GM19238 (cell line): ENCODE measurements at regions not wholly inside any gene's neighbourhood (a gene's known extent, or its start where the extent isn't known, plus 50 kb on each side); places are given as distances from the start of the nearest gene placed in this dataset.

ENCODE experiments used
- DNase-seq: peaks from one replicate; pipeline ENCODE4 v3.0.0; 2011; ENCODE audit warnings: low spot score; ENCODE audit not compliant: insufficient read length

DNA sequence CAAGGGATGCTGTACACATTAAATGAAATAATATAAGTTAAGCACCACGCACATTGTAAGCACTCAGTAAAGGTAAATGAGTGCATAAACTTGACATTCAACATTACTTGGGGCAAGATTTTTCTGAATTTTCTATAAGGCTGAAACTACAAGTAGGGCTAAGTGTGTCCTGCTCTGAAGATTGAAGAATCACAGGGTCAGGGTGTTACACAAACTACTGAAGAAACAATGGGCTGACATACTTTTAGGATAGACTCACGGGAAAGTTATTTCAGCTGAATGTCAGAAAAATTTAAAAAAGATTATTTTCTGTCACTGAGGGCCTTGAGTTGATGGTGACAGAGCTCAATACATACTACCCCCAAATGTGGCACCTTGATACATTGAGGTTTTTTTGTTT is 644.2 kb upstream of the PLXNA2 start:
- DNase-seq: no peak

DNA sequence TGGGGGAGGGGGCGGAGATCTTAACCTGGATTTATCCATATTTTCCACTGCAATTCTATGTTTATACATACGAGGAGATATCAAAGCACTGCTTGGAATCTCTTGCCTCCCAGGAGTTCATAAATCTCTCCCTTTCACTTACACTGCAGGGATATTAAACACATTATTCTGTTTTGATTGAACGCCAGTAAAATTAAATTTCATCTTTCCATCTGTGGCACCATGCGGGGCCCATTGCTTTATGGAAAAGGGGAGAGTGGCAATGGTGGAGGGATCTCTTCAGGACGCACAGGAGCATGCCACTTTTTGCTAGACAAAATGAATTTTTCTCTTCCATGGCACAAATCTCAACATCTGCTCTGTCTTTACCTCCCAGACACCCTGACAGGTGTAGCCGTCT is 648.0 kb upstream of the PLXNA2 start:
- DNase-seq: no peak

DNA sequence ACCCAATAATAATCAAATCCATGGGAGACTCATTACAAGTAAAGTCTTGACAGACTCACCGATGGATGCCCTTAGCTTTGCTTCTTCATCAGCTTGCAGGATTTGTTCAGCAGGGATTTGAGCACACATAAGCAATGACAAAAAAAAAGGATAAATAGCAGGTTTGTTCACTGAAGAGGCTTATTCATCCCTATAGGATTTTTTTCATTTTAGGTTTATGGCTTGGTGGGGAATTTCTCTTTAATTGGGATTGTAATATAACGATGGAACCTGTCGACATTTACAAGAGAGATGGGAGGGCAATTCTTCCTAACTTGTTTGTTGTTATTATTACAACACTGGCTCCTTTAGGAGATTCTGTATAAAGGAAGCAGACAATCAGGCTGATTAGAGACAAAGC is 649.1 kb upstream of the PLXNA2 start:
- no peak for DNase-seq

DNA sequence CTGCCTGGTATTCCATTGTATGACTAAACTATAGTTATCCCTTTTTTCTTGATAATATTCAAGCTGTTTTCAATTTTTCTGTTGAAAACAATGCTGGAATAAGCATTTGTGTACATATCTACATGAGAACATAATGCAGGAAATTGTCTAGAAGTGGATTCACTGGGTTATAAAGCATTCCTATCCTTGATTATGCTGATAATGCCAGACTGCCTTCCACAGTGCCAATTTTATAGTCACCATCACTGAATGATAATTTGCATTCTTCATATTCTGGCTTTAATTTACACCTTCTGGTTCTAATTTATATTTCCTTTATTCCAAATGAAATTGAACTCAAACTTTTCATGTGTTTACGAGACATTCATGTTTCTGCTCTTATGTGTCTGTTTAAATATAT is 651.0 kb upstream of the PLXNA2 start:
- DNase-seq: no peak

DNA sequence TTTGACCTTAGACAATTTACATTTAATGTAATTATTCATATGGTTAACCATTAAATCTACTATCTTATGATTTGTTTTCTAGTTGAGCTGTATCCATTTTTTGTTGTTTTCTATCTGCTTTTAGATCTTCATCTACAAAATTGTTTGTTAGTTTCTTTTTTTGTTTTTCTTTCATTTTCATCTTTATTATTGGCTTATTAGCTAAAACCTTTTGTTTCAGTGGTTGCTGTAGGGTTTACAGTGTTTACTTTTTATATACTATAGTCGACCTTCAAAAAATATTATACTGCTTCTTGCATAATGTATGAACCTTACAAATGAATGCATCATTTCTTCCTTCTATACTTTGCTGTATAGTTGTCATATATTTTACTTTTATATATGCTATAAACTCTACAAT is 651.6 kb upstream of the PLXNA2 start:
- DNase-seq: no peak

DNA sequence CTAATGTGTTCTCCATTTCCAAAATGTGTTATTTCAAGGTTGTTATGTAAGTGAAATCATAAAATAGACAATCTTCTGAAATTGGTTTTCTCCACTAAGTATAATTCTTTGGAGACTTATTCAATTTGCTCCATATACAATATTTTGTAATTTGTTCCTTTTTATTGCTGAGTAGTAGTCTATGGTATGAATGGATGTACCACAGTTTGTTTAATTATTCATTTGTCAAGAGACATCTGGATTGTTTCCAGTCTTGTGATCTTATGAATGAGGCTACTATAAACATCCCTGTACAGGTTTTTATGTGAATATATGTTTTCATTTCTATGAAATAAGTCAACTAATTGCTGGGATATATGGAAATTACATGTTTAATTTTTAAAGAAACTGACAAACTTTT is 652.6 kb upstream of the PLXNA2 start:
- DNase-seq: no peak

DNA sequence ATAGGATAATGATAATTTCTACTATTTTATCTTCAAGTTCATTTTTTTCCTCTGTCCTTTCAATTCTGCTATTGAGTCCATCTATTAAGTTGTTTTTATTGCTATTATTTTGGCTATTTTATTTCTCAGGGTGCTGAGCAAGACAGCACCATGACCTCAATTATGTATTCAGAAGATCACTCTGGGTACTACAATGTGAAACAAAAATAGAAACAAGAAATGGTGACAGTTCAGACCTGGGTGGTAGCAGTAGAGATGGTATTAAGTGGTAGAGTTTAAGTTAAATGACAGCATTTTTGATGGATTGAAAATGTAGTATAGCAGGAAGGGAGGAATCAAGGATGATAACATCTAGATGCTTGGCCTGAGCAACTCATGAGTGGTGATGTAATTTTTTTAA is 655.3 kb upstream of the PLXNA2 start:
- DNase-seq: no peak

DNA sequence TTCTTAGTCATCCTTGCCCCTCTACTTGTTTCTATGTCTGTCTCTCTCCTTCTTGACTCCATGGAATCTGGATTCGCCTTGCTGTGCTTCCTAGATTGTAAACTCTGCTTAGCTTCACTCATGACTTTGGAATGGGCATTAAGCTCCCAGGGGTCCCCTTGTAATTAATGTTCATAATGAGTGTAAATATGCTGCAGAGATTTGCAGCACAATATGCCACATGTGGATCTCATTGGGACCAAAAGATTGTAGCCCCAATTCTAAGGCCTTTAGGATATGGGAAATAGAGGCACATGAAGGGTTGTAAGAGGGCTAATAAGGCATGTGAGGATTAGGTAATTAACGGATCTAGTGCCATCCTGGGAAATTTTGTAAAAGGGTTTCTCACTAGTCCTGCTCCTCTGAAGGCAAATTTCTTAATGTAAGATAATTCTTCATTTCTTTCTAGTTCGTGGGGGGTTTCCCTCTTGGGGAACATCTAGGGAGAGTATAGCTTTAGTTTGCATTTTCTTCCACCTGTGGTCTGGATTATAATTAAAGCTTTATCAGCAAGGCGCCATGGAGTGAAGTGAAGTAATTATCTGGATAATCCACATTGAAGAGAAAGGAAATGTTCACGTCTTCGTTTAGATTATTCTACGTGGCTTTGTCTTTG is 659.2 kb upstream of the PLXNA2 start:
- DNase-seq: no peak

DNA sequence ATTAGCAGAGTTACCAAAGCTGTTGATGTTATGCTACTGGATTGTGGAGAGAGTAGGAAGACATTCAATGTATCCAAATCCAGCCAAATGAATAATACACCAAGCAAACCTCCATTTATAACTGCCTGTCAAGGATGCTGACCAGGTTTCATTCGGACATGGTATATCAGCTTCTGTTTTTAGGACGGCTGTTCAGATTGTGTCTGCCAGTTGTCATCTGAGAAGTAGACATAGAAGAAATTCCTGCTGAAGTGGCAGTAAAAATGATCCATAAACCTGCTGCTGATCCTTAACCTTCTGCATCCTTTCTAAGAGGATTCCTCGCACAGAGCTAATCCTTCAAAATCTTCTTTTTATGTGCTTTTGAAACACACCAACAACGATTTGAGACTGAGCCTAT is 663.6 kb upstream of the PLXNA2 start:
- no peak for DNase-seq

DNA sequence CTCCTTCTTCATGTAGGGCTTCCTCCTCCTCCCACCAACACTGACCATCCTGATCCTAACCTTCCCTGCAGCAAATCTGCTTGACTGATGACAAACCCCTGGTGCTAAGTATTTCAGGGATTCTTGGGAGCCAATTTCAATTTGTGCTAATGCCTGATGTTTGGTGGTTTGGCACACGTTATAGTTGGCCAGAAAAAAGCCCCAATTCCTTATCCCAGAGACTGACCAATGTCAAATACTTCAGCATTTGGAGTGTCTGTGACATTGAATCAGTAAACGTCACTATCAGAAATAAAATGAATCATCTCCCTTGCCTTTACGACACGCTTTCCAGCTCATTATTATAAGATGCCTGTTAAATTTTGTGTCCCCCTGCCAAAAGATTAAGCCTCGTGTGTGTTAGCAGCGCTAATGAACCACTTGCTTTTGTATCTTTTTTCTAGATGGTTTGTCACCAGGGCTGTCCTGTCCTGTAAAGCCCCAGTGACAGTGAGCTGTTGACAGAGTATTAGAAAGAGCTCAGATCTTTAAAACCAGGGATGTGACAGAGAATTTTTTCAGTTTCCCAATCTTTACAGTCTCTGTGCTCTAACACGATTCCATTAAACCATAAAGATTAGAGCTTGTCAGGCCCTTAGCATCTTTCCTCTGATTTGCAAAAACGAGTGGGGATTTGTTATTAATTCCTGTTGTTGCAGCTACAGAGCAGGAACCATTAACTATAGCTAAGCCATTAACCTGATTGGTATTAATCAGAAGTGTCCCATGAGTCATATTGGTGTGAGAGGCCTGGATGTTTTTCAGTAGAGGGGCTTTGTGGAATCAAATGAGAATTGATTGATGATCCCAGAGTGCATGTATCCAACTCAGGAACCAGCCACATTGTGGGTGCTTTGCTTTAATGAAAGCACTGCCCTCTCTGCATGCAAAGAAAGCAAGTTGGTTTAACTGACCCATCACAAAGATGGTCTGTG is 665.1 kb upstream of the PLXNA2 start:
- DNase-seq: no peak

DNA sequence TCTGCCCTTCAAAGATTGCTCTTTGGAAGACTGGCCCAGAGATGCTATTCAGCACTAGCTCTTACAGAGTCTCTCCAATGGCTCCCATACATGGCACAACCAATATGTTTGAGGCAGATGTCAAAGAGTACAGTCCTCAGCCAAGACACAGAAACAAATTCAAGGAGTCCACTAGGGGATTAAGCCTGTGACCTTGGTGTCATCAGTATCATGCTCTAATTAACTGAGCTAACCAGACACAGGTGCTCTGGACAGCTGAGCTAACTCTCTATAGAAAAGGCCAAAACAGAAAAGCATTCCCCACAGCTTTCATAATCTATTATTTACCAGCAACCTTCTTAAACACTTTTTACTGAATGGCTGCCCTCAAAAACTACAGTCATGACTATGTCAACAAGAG is 666.0 kb upstream of the PLXNA2 start:
- no peak for DNase-seq

DNA sequence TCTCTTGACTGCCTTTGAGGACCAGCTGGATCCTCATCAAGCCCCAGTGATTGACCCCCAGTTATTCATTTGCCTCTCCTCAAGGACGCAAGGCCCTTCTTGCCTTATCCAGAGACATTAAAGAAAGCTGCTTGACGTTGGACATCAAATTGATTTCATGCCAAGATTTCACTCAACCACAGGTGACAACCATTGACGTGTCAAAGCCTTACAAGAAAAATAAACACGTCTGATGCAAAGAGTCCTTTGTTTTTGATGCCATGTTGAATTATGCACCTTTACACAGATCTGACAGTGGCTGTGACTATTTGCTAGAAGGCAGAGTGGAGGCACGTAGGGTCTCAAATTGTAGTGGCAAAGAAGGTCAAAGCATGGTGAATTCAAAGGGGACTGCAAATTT is 666.2 kb upstream of the CAMK1G start:
- no peak for DNase-seq

DNA sequence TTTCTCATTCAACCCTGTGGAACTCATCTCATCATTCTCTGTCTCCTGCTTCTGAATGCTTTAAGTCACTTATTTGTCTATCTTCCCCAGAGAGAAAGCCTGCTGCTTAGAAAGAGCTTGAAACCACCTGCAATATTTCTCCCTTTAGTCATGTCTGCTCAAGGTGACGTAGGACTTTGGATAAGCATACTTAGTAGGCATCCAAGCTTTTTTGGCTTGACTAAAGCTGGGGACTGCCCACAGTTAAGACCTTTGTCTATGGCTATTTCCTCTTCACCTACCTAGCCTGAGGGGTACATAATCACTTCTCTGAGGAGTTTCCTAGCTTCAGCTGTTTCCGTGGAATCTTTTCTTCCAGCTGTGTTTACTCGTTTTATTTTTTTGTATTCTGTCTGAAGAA is 665.8 kb upstream of the CAMK1G start:
- DNase-seq: no peak

DNA sequence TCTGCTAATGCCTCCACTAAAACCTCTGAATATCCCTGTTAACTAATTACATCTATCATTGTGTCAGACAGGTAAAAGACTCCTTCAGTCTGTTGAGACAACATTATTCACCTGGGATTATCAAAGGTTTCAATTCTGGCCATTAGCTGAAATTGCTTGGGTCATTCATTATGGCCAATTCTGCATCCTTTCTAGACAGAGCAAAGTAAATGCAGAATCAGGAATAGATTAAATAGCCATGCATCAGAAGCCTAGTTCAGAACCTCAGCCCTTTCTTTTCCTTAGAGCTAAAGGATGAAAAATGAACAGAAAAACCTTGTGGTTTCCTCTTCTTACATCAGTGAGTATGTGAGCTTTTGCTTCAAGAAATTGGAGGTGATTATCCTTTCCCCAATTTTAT is 665.4 kb upstream of the CAMK1G start:
- DNase-seq: no peak

DNA sequence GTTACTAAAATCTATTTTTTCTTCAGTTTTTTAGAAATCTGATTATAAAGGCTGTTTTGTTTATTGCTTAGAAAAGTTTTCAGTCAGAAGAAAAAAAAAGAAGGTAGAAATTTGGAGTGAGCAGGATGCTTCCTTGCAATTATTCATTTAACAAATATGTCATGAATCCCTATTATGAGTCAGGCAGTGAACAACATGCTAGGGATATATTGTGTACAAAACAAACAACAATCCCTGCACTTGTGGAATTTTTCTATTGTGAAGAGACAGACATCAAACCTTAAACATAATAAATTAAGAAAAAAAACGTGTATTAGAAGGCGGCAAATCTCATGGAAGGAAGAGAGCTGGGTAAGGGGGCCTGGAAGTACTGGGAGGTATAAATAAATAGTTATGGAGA is 664.1 kb upstream of the CAMK1G start:
- no peak for DNase-seq

DNA sequence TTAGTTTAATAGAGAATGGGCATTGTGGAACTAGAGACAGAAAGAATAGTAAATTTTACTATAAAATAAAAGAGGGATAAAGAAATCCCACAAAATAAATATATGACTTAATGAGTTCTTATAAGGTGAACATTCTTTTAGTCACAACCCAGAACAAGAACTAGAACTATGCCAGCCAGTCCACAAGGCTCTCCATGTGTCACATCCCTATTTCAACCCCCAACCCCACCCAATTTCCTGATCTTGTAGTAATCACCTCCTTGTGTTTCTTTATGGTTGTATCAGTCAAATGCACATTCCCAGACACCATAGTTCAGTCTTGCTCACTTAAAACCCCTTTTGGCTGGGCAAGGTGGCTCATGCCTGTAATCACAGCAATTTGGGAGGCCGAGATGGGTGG is 662.3 kb upstream of the CAMK1G start:
- no peak for DNase-seq

DNA sequence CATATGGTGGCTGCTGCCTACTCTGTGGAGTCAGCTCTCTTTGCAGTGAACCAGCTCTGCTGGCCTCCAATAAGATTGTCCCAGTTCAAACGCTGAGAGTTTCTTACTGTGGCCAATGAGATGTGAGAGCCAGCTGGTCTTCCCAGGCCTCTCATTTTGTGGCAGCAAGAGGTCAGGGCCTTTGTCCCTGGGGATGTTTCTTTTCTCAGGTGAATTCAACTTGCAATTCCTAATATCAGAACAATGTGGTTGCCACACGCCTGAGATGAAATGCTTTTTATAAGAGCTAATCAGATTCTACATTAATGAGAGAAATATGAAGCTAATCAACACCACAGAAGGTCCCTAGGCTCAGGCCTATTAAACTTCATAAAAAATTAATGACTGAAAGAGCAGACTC is 660.1 kb upstream of the CAMK1G start:
- no peak for DNase-seq

DNA sequence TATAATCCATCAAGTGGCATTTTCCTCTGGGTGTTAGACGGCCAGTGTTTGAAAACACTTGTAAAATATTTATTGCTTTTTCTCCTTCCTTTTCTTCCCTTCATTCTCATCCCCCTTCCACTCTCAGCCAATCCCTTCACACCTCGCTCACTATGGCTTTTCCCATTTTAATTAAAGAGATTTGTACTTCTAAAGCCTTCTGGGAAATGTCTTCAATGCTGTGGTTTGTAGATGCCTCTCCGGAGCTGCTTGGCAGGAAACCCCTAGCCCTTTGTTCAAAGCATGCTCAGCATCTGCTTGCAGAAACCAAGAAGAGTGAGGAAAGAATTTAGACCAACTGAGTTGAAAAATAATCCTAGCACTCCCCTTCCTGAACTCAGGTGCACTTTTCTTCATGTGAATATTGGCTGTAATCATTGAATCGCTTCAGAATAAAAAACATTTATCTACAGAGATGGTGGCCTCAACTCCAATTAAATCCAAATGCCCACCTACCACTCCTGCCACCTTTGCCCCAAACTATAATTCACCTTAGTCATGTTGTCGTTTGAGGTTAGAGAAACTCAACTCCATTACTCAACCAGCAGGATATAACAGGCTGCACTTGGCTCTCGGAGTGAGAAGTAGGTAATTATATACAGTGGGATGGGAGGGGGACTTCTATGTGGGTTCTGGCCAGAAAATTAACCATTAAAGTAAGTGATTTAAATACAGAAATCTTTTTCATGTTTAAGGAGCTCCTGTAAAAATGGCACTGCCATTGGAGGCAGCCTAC is 659.4 kb upstream of the CAMK1G start:
- no peak for DNase-seq

DNA sequence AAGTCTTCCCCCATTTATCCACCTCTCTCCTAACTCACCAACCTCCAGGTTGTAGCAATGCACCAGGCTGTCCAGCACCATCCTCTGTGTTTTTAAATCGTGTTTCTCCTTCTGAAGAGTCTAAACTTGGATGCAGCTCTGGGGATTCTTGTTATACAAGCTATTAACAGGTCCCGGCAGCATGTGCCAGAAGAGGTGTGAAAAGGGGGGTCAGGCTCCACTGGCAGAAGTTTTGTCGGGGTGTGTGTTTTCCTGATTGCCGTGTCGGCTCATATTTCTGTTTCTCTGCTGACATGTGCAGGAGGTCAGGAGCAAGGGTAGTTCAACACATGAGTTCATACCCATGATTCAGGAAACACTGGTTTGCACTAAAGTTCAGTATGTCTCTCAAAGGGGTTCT is 658.6 kb upstream of the CAMK1G start:
- no peak for DNase-seq

DNA sequence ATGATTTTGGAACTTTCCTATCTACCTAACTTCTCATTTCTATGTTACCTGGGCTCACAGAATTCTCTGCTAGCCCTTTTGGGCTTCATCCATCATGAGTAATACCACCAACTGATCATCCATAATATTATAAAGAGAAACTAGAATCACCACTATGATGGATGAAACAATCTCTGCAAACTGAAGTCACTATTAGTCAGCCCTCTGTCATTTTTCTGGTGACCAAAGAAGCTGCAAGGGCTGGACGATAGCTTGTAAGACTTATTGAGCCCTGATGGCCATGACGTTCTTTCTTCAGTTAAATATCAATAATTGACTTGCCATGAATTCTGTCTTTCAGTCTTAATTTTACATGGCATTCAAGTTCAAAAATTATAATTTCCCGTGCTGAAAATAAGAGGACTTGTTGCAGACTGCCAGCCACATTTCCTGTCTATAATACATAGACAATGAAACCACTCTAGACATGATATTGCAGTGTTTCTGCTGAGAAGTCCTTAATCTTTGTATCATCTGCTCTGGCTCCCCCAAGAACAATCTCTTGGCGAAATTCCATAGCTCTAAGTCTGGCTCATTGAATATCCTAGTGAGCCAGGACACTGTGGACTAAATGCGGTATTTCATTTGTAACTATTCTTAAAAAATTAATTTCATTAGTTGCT is 655.0 kb upstream of the CAMK1G start:
- DNase-seq: no peak

DNA sequence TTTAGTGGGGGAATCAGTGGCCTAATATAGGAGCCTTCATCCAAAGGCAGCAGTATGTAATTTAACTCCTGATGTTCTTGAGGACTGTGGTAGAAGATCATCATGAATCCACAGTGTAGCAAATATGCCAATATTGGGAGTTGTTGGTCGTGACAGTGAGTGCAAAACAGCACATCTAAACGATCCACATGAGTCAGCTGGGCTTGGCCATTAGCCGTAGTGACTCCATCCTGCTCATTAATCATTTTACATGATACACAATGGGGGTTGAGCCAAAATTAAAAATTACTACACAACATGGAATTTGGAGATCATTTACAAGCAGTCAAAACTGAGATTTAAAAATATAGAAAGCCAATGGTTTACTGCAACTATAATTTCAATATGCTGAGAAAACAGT is 653.9 kb upstream of the CAMK1G start:
- DNase-seq: no peak

DNA sequence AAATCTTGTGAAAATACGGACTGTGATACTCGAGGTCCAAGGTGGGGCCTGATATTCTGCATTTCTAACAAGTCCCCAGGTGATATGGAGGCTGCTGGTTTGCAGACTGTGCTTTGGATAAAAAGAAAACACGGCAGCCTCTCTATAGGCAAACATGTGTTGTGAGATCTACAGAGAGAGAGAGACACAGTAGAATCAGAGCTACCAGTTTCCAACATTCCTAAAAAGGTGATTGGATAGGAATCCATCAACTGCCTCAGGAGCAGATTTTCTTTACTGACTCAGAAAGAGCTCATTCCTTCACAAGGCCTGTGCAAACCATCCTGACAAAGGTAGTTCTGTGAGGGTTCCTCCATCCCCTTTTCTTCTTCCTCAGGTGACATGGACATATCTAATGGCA is 651.6 kb upstream of the CAMK1G start:
- no peak for DNase-seq
